Choroid plexus epithelial cell (primary cell): ENCODE measurements at regions not wholly inside any gene's neighbourhood (a gene's known extent, or its start where the extent isn't known, plus 50 kb on each side); places are given as distances from the start of the nearest gene placed in this dataset.

Experiments
- DNase-seq: peaks from one replicate; pipeline ENCODE4 v3.0.0-alpha.2; 2010; ENCODE audit warnings: low read depth
- H3K4me3 ChIP-seq: 2 replicates; pipeline ENCODE4 v1.5.1; 2011; ENCODE audit warnings: low read depth, mild to moderate bottlenecking, control low read depth, low read length, moderate library complexity
- TF ChIP-seq, protein P1 (sequence below): conservative IDR thresholded peaks from 2 replicates; pipeline ENCODE4 v1.5.1; 2011; ENCODE audit warnings: low read depth, mild to moderate bottlenecking, control low read depth, inconsistent platforms, low read length, moderate library complexity

DNA sequence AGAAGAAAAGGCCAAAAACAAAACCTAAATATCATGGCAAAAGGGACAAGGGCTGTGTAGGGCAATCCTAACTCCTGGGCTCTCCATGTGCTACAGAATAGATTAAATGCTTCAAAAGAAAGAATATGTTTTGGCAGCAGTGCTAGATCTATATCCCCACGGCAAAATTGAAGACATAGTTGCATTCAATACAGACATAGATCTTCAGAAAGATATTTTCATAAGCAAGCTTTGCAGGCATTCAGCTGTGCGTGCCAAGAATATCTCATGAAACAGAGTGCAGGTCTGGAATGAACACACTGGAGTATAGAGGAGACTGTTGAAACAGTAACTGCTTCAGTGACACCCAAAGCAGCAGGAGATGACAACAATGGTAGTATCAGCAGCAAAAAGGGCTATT, 1476.9 kb downstream of the ARAP2 start:
- TF ChIP-seq, protein P1, sequence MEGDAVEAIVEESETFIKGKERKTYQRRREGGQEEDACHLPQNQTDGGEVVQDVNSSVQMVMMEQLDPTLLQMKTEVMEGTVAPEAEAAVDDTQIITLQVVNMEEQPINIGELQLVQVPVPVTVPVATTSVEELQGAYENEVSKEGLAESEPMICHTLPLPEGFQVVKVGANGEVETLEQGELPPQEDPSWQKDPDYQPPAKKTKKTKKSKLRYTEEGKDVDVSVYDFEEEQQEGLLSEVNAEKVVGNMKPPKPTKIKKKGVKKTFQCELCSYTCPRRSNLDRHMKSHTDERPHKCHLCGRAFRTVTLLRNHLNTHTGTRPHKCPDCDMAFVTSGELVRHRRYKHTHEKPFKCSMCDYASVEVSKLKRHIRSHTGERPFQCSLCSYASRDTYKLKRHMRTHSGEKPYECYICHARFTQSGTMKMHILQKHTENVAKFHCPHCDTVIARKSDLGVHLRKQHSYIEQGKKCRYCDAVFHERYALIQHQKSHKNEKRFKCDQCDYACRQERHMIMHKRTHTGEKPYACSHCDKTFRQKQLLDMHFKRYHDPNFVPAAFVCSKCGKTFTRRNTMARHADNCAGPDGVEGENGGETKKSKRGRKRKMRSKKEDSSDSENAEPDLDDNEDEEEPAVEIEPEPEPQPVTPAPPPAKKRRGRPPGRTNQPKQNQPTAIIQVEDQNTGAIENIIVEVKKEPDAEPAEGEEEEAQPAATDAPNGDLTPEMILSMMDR = no peak
- DNase-seq = no peak
- H3K4me3 ChIP-seq = no peak overlapping the region

DNA sequence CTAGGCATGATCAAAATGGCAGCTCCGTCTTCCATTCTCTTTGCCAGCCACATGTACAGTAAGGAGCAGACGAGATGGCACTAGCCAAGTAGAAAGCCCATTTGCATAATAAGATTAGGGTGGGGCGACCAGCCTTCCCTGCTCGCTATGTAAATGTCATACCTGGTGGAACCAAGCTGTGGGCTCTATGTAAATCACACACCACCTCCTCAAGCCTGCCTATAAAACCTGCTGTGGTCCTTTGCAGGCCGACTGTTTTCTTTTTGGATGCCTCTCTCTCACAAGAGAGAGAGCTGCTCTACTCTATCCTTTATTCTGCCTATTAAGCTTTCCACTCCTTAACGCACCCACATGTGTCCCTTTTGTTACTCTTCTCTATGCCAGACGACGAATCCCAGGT, 1472.7 kb downstream of the ARAP2 start:
- TF ChIP-seq, protein P1 = no peak
- H3K4me3 ChIP-seq = no peak overlapping the region
- DNase-seq = no peak

DNA sequence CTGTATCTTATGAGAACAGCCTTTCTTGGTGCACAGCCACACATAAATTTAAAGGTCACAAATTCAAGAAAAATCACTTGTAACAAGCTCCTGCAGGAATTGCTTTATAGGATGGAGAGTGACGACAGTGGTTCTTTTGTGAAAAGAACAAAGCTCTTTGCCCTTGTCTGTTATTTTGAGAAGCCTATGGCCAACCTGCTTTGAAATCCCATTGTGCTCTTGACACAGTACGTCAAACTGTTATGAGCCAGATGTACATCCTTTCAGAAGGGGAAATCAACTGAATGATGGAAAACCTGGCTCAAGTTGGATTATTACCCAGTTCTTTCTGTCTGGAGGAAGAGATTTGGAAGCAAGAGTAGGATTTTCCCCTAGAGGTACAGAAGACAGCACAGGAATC, 1454.2 kb downstream of the ARAP2 start:
- TF ChIP-seq, protein P1 = no peak
- no peak for DNase-seq
- no peak overlapping the region for H3K4me3 ChIP-seq

DNA sequence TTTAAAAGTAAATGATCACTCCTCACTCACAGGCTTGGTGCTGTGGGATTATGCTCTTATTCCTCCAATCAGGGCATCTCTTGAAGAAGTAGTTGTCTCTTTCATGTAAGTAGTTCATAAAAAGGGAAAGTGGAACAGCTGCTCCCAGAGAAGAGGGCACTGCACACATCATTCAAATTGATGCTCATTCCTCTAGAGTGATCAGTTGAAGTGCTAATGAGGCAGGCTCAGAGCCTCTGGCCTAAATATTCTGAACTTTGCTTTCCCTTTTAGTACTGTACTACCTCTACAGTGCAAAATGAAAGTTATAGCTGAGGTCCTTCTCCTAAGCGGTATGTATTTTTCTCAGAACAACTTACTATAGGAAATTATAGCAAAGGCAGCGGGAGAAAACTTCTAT, 1453.1 kb downstream of the ARAP2 start:
- no peak for DNase-seq
- H3K4me3 ChIP-seq = no peak overlapping the region
- TF ChIP-seq, protein P1 = no peak

DNA sequence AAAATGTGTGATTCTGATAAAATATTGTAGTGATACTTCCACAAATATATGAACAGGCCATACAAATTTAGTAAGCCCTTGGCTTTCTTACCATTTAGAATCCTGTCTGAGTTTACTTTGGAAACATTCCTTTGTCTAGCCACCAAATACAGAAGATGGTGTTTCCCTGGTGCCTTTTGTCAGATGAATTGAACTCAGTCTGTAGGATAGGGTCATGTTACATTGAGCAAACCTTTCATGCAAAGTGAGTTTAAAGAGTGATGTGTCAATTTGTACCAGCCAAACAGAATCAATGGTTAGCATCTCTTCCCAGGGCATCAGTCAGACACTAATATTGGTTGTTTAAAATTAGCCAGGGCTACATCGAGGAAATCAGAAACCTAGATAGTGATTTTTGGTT, 1443.4 kb downstream of the ARAP2 start:
- DNase-seq = no peak
- TF ChIP-seq, protein P1 = no peak
- no peak overlapping the region for H3K4me3 ChIP-seq

DNA sequence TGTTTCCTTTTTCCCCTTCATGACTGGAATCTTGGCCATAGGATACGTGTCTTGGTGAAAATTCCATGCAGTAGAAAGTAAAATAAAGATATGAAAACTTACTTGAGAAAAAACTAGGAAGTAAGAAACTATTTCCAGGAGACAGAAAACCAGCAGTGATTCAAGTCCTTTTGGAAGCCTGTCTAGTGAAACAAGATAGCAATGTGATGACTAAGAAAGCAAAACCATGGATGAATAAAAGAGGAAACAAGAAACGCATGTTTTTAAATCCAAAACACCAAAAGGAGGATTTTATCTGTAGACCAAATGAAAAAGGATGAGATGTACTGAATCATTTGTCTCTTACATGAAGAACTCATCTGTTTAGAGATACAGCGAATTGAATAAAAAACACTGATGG, 1430.0 kb downstream of the ARAP2 start:
- TF ChIP-seq, protein P1 = no peak
- no peak for DNase-seq
- H3K4me3 ChIP-seq = no peak overlapping the region

DNA sequence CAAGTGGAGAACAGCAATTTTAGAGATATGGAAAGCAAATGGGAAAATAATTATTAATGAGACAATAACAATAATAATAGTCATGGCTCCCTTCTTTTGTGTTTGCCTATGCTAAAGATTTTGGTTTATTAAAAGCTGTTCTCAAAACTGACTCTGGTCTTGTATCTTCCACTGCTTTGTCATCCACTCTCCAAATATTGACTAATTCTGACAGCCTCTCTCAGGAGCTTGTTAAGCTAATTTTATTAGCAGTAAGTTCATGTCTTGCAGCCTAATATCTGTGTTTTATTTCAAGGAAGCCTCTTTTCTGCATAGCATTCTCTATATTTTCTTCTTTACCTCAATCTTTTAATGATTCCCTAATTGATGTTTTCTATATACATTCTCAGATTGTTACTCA, 1419.8 kb downstream of the ARAP2 start:
- TF ChIP-seq, protein P1 = no peak
- DNase-seq = no peak
- H3K4me3 ChIP-seq = no peak overlapping the region
